Dermis blood vessel endothelial cell (primary cell): ENCODE measurements at regions not wholly inside any gene's neighbourhood (a gene's known extent, or its start where the extent isn't known, plus 50 kb on each side); places are given as distances from the start of the nearest gene placed in this dataset.
"Not testable (repeated sequence)": the region's sequence is repeated elsewhere in the genome, so short reads cannot be mapped to it uniquely, and the experiment has no call there.

Experiments used
- DNase-seq: peaks from one replicate; pipeline ENCODE4 v3.0.0; 2010

DNA sequence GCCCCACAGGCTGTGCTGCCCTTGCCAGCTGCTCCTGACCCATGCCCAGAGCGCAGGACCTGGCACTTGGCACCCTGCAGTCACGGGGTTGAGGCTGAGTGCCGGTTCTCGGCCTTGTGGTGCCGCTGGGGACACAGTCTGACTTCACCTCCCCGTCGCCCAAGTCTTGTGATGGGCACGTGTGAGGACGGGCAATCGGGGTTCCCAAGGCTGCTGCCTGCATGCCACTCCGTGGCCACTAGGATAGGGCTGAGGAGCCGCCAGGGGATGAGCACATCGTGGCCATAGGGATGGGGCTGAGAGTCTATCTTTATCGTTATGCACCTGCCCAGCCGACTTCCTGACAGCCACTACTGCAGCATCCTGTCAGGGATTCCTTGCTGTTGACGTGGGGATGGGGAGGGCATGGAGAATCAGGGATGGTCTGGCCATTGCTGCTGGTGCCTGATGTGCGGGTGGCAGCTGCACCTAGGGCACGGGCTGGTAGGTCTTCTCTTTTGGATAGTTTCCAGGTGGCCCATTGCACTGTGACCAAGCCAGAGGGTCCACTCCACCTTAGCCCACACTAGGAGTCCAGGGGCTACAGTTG lies 243.5 kb downstream of the FOXD4L6 start:
- DNase-seq: not testable (repeated sequence)

DNA sequence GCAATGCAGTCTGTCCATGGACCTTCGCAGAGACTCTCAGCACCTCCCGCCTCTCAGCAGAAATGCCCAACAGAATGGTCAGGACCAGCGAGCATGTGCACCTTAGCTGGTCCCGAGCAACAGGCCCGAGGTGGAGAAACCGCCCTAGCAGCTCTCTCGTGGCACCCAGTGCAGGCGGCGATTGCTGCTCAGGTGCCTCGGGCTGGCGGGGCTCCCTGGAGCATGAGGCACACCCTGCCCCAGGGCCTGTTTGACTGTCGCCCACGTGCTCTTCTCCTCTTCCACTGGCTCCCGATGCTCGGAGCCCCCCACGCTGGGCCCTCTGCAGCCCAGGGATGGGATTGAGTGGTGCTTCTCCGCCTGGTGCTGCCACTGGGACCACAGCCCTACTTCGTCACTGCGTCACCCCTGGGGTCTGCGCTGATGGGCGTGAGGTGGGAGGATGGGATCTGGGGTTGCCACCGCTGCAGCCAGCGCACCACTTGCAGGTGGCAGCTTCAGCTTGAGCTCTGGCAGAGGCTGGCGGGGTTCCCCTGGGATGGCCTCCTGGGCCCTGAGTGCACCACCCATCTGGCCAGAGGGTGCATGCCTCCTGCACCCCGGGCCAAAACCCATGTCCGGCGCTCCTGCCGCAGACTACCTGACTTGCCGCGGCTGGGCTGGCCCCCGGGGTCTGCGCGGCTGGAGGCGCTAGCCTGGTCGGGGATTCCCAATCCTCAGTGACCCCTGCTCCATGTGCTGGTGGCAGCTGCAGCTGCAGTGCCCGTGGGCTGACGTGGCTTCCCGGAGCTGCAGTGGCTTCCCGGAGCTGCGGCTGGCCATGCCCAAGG lies 244.2 kb downstream of the FOXD4L6 start:
- DNase-seq: no peak

DNA sequence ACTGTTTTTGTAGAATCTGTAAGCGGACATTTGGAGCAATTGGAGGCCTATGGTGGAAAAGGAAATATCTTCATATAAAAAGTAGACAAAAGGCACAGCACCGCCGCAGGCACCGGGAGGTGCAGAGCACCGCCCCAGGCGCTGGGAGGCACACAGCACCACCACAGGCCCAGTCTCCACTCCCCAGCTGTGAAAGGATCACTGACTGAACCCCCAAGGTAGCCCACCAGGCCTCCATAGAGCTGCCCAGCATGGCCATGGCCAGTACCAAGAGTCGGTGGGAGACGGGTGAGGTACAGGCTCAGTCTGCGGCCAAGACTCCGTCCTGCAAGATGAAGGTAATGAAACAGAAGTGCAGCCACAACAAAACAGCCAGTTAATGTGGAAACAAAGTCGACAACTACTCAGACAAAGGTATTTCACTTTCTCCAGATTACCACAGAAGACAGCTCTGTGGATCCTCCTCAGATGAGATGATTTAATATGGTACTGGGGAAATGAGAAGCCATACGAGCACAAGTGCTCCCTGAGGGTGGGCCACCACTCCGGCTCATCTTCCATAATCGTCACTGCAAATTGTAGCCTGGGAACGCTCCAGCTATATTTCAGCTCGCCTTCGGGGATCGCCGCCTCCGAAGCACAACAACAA lies 244.9 kb downstream of the FOXD4L6 start:
- DNase-seq: not testable (repeated sequence)

DNA sequence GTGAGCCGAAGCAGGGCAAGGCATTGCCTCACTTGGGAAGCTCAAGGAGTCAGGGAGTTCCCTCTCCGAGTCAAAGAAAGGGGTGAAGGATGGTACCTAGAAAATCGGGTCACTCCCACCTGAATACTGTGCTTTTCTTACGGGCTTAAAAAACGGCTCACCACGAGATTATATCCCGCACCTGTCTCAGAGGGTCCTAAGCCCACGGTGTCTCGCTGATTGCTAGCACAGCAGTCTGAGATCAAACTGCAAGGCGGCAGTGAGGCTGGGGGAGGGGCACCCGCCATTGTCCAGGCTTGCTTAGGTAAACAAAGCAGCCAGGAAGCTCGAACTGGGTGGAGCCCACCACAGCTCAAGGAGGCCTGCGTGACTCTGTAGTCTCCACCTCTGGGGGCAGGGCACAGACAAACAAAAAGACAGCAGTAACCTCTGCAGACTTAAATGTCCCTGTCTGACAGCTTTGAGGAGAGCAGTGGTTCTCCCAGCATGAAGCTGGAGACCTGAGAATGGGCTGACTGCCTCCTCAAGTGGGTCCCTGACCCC lies 254.7 kb downstream of the FOXD4L6 start:
- not testable (repeated sequence) for DNase-seq

DNA sequence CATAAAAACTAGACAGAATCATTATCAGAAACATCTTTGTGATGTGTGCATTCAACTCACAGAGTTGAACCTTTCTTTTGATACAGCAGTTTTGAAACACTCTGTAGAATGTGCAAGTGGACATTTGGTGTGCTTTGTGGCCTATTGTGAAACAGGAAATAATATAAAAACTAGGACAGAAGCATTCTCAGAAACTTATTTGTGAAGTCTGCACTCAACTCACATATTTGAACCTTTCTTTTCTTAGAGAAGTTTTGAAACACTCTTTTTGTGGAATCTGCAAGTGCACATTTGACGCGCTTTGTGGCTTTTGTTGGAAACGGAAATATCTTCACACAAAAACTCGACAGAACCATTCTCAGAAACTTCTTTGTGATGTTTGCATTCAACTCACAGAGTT lies 260.0 kb downstream of the FOXD4L6 start:
- not testable (repeated sequence) for DNase-seq
